HG03354 (cell line): ENCODE measurements at regions not wholly inside any gene's neighbourhood (a gene's known extent, or its start where the extent isn't known, plus 50 kb on each side); places are given as distances from the start of the nearest gene placed in this dataset.
A peak's percentile ranks its signal among the peaks of the same experiment; 100 is the strongest.

Experiments
- ATAC-seq: cut with Tn5 transposase; IDR thresholded peaks from one replicate; pipeline ENCODE4 v1.9.1; 2021; ENCODE audit warnings: mild to moderate bottlenecking; ENCODE audit not compliant: unreplicated experiment, poor library complexity, severe bottlenecking

GRCh38 chr6:22028403-22029090 is 268.3 kb downstream of the PRL start:
- no peak for ATAC-seq

GRCh38 chr6:22029171-22029570 is 267.7 kb downstream of the PRL start:
- ATAC-seq, result no peak

GRCh38 chr6:22030730-22031619 is 265.9 kb downstream of the PRL start:
- ATAC-seq, result no peak

- no peak for ATAC-seq
Observed at GRCh38 chr6:22035690-22036089, 261.1 kb downstream of the PRL start.

- peak; percentile 75 for ATAC-seq
Observed at GRCh38 chr6:22036275-22036674, 260.6 kb downstream of the PRL start.

DNA sequence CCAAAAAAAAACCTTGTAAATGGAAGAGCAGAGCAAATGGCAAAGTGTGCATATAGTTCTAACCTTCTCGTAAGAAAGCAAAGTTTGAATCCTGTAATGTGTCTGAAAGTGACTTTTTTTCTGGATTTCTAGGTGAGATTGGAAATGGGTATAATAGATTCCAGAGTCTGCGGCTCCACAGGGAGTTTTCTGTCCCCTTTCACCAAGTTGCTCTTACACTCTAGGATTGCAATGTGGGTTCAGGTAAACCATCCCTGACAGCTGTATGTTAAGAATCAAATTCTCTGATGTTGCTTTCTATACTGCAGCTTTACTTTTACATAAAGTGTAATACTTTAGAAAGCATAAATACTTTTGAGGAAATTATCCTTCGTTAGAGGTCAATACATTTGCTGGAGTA is 260.1 kb downstream of the PRL start:
- no peak for ATAC-seq

- no peak for ATAC-seq
Observed at GRCh38 chr6:22041797-22042480, 254.9 kb downstream of the PRL start.

- no peak for ATAC-seq
Observed at GRCh38 chr6:22042706-22043105, 254.1 kb downstream of the PRL start.

GRCh38 chr6:22043284-22043962 is 253.4 kb downstream of the PRL start:
- no peak for ATAC-seq

GRCh38 chr6:22045261-22045912 is 251.4 kb downstream of the PRL start:
- ATAC-seq, result no peak

DNA sequence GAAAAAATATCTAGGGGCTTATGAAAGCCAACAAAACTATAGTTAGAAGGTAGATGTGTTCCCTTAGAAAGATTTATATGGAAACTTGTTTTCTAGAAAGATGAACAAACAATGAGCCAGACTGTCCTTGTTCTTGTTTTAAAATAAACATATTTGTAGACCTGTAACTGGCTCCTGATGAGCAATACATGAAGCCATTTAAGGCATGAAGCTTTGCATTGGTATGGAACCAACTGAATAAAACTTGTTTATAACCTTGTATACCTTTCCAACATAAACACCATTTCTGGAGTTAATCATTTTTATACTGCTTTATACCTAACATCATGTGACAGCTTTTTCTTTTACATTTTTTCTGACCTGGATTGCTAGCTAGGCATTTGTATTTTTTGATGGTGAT is 247.8 kb downstream of the PRL start:
- ATAC-seq, result no peak

GRCh38 chr6:22053391-22053997 is 243.3 kb downstream of the PRL start:
- no peak for ATAC-seq

DNA sequence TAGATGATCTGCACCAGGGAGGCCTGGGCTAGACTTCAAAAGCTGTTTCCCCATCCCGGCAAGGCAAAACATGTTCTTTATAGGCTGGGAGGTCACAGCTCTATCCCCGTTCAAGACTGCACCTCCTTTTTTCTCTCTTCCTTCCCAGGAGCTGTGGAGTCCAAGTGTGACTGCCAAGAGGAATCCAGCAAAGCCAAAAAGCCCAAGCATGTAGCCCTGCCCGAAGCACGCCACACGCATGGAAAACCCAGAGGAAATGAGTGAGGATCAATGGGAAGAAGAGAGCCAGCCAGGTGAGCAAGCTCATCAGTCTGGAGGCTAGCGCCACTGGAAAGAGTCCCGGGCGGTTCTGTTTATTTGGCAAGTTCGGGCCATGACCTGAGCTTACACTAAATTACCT is 240.4 kb downstream of the PRL start:
- ATAC-seq, result no peak

GRCh38 chr6:22057962-22058361 is 238.9 kb downstream of the PRL start:
- ATAC-seq, result no peak

DNA sequence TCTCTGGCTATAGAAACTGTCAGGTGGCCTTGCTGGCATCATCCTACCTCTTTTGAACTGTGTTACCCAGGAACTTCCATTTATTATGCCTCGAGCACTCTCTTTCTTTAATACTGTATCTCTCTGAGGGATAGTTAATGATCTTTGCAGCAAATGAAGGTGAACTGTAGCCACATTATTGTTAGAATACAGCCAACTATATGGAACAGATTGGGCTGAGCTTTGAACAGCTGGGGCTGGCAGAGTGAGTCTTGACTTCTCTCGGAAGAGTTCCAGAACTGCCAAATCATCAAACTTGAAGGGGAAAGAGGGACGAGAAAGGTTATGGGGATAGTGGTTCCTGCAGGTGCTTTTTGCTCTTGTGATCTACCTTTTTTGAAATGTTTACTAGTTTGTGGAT is 237.7 kb downstream of the PRL start:
- ATAC-seq, result no peak

DNA sequence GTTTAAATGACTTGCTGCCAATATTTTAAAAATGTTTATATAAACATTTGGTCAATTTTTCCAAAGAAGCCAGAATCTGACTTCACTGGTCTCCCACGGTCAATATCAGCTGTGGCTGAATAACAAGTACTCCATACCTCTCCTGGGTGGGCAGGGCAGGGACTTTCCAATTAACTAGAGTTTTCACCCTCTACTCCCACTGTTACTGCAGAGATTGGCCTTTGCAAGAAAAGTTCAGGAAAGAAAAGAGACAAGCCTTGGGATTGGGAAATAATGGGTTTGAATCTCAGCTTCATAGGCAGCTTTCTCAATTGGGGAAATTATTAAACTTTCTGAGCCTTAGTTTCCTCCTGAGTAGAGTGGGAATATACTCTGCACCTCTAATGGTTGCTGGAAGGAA is 236.9 kb downstream of the PRL start:
- no peak for ATAC-seq

DNA sequence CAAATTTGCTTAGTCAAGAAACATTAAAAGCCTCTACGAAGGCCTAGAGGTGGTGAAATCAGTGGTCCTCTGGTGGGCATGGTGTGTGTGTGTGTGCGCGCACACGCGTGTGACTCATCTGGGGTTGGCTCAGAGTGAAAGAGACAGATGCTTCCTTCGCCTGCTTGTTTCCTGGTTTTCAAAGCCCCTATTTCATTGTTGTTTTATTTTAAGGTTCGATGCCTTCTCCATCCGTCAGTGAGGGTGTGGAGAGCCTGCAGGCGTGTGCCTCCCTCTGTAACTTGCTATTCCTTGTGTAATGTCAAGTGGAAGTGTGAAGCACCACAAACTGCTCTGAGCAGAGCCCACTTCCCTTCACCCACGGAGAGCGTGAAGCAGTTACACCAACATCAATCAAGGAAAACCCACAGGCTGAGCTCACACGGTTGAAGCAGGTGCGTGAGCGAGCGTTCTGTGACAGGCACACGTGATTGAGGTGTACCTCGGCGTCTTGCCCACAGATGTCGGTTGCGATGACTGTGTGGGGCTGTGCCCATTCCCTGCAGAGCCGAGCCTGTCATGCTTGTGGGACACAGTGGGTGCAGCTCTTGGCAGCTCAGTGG is 233.9 kb downstream of the PRL start:
- ATAC-seq, result peak; percentile 85

DNA sequence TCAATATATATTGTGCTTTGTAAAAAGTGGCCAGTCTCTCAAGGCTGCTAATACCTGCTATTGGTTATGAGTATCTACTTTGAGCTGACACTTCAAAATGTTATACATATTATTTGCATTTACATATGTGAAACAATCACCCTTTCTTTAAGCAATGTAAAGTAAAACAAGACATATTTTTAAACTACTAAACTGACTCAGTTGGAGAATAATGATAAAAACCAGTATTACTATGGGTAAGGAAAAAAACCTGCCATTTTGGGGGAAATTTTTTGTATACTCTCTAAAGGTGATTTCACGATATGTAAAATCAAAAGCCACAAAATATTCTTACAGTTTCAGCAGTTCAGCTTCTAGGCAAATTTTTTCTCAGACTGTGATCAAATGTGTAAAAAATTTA is 232.3 kb downstream of the PRL start:
- no peak for ATAC-seq

- ATAC-seq, result no peak
Observed at GRCh38 chr6:22067122-22067521, 229.7 kb downstream of the PRL start.
